T-helper 17 cell (primary cell): ENCODE measurements at regions not wholly inside any gene's neighbourhood (a gene's known extent, or its start where the extent isn't known, plus 50 kb on each side); places are given as distances from the start of the nearest gene placed in this dataset.
"Not testable (repeated sequence)": the region's sequence is repeated elsewhere in the genome, so short reads cannot be mapped to it uniquely, and the experiment has no call there.

Experiments used
- ATAC-seq: fragments of 150-1000 bp; cut with Tn5 transposase; 2 replicates; pipeline ENCODE4 v1.10.0; 2021; ENCODE audit warnings: mild to moderate bottlenecking, moderate library complexity
- DNase-seq, 3 donors: peaks; one replicate each; pipeline versions ENCODE4 v3.0.0 to v3.0.0-alpha.2; 2020 to 2021
- H3K9me3 ChIP-seq: one replicate; pipeline ENCODE4 v1.7.0; 2013; ENCODE audit warnings: low read length, mild to moderate bottlenecking; ENCODE audit not compliant: control insufficient read depth, poor library complexity, severe bottlenecking
- H3K27ac Mint-ChIP-seq: one replicate; pipeline ENCODE4 v1.8.0; 2022; ENCODE audit warnings: mild to moderate bottlenecking, moderate library complexity, mixed read lengths
- H3K27me3 Mint-ChIP-seq: one replicate; pipeline ENCODE4 v1.8.0; 2022; ENCODE audit warnings: mixed read lengths
- H3K36me3 Mint-ChIP-seq: one replicate; pipeline ENCODE4 v1.8.0; 2022; ENCODE audit warnings: low read depth, mixed read lengths
- H3K4me1 Mint-ChIP-seq: one replicate; pipeline ENCODE4 v1.8.0; 2022; ENCODE audit warnings: mild to moderate bottlenecking, mixed read lengths
- H3K4me3 Mint-ChIP-seq: one replicate; pipeline ENCODE4 v1.8.0; 2022; ENCODE audit warnings: mild to moderate bottlenecking, moderate library complexity, mixed read lengths

DNA sequence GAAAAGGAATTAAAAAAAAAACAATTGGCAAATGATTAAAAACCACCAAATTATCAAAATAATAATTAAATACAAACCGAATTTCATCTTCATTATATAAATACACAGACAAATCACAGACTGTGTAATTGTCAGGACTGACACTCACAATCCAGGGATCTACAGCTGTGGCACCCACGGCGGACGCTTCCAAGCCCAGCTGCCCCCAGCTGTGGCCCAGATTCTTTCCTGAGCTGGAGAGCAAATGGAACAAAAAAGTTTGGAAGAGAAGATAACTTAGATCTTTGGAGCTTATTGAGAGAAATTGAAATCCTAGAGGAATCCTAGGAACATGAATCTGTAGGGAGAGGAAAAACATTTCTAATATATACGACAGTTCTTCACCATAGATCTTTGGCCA is 316.1 kb downstream of the OTUD1 start:
- H3K9me3 ChIP-seq: no peaks in the 10 kb centered on the region
- Mint-ChIP-seq H3K4me1 (no peaks in the 10 kb centered on the region), H3K27ac (no peak overlapping the region), H3K27me3 (peaks cover 15% of the 10 kb centered on the region), H3K4me3 (no peak overlapping the region), H3K36me3 (no peaks in the 10 kb centered on the region)
- ATAC-seq (no peak), DNase-seq (no peak)

DNA sequence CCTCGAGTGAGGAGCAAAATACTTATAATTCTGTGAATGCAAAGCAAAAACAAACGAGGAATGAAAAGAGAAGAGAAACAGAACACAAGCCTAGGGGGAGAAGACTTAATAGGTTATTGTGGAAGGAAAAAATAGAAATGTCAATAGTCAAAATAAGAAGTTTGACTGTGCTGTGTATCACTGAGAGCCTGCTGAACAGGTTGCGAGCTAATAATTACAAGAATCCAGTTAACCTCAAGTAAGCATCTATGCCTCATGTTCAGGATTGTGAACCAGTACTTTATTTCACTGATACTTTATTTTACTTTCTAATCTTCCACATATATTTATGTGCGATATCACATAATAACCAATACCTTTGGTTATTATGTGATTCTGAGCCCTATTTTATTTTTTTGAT is 316.7 kb downstream of the OTUD1 start:
- Mint-ChIP-seq H3K27me3 (peaks cover 20% of the 10 kb centered on the region), H3K27ac (no peak overlapping the region), H3K4me1 (no peaks in the 10 kb centered on the region), H3K36me3 (no peaks in the 10 kb centered on the region), H3K4me3 (no peak overlapping the region)
- H3K9me3 ChIP-seq: no peaks in the 10 kb centered on the region
- ATAC-seq (no peak), DNase-seq (no peak)

DNA sequence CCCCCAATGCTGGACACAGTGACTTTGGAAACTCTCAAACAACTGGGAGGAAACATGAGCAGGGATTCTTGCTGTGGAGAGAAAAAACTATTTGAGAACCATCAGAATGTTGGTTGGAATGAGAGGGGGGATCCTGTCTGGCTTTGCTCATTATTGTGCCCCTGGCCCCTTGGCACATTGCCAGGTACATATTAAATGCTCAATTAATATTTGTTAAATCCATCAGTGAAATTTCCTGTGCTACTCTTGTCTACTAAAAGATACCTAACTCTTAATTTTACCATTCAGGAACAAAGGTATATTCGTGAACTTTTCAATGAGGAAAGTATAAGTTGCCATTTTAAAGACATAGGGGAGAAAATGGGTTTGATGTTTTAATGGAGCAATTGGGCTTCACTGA is 329.4 kb downstream of the OTUD1 start:
- no peak overlapping the region for H3K27ac Mint-ChIP-seq
- no peaks in the 10 kb centered on the region for H3K9me3 ChIP-seq
- DNase-seq (no peak), ATAC-seq (no peak)
- no peak overlapping the region for H3K4me3 Mint-ChIP-seq
- no peaks in the 10 kb centered on the region for H3K4me1 Mint-ChIP-seq
- H3K36me3 Mint-ChIP-seq: no peaks in the 10 kb centered on the region
- H3K27me3 Mint-ChIP-seq: no peaks in the 10 kb centered on the region

- Mint-ChIP-seq H3K36me3 (no peaks in the 10 kb centered on the region), H3K4me1 (no peaks in the 10 kb centered on the region), H3K27ac (no peak overlapping the region), H3K27me3 (no peaks in the 10 kb centered on the region), H3K4me3 (no peak overlapping the region)
- ATAC-seq: no peak
- no peak for DNase-seq
- no peaks in the 10 kb centered on the region for H3K9me3 ChIP-seq
These were observed 338.3 kb downstream of the OTUD1 start for GRCh38 chr10:23777153-23777552.

- no peak for ATAC-seq
- H3K4me3 Mint-ChIP-seq: no peak overlapping the region
- H3K9me3 ChIP-seq: no peaks in the 10 kb centered on the region
- no peaks in the 10 kb centered on the region for H3K36me3 Mint-ChIP-seq
- no peaks in the 10 kb centered on the region for H3K4me1 Mint-ChIP-seq
- DNase-seq: no peak
- H3K27ac Mint-ChIP-seq: no peak overlapping the region
- peaks cover under 1% of the 10 kb centered on the region for H3K27me3 Mint-ChIP-seq
These were observed 340.4 kb downstream of the OTUD1 start for GRCh38 chr10:23779301-23779700.

DNA sequence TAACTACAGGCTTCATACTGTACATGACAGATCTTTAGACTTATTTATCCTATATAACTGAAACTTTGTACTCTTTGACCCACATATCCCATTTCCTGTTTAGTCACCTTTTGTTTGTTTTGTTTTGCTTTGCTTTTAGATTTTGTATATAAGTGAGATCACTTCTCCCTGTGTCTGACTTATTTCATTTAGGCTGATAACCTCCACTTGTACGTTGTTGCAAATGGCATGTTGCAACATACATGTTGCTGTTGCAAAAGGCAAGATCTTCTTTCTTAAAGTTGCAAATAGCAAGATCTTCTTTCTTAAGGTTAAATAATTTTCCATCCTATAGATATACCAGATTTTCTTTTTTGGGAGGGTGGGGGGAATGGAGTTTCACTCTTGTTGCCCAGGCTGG is 341.5 kb downstream of the OTUD1 start:
- H3K27me3 Mint-ChIP-seq: peaks cover 11% of the 10 kb centered on the region

DNA sequence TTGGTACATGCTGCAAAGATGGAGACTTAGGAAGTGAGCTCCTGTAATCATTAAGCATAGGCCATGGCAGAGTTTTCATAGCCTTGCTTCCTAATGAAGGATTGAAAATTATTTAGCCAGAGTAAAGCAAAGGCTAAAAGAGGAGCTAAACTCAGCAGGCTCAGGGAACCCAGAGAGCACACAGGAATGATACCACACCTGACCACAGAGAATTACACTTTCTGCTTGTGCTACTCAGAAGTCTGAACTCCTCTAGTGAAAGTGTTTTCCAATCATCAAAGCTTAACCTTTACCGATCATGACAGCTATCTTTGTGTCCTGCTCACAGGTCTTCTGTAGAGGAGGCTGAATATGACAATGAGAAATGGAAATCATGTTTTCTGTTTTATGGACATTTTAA is 347.7 kb downstream of the OTUD1 start:
- H3K27me3 Mint-ChIP-seq: peaks cover 12% of the 10 kb centered on the region
- ATAC-seq: no peak
- H3K9me3 ChIP-seq: no peaks in the 10 kb centered on the region
- no peaks in the 10 kb centered on the region for H3K36me3 Mint-ChIP-seq
- H3K4me3 Mint-ChIP-seq: no peak overlapping the region
- no peaks in the 10 kb centered on the region for H3K4me1 Mint-ChIP-seq
- H3K27ac Mint-ChIP-seq: no peak overlapping the region
- DNase-seq: no peak

More for the DNA sequence above, 341.5 kb downstream of the OTUD1 start:
- H3K9me3 ChIP-seq: no peaks in the 10 kb centered on the region
- H3K4me1 Mint-ChIP-seq: no peaks in the 10 kb centered on the region
- ATAC-seq (no peak), DNase-seq (no peak)
- no peak overlapping the region for H3K27ac Mint-ChIP-seq
- H3K4me3 Mint-ChIP-seq: no peak overlapping the region
- no peaks in the 10 kb centered on the region for H3K36me3 Mint-ChIP-seq

GRCh38 chr10:23793577-23793976 is 354.7 kb downstream of the OTUD1 start:
- no peak for ATAC-seq
- no peaks in the 10 kb centered on the region for H3K9me3 ChIP-seq
- Mint-ChIP-seq H3K4me1 (no peaks in the 10 kb centered on the region), H3K27me3 (no peaks in the 10 kb centered on the region), H3K4me3 (no peak overlapping the region), H3K27ac (no peak overlapping the region), H3K36me3 (no peaks in the 10 kb centered on the region)
- DNase-seq: no peak

DNA sequence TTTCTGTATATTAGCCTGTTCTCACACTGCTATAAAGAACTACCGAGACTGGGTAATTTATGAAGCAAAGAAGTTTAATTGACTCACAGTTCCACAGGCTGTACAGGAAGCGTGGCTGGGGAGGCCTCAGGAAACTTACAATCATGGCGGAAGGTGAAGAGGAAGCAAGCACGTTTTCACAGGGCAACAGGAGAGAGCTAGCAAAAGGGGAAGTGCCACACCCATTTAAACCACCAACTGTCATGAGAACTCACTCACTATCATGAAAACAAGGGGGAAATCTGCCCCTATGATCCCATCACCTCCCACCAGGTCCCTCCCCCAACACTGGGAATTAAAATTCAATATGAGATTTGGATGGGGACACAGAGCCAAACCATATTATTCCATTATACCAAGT is 358.6 kb downstream of the OTUD1 start:
- not testable (repeated sequence) for H3K27ac Mint-ChIP-seq, H3K27me3 Mint-ChIP-seq, H3K9me3 ChIP-seq, H3K36me3 Mint-ChIP-seq, DNase-seq, ATAC-seq, H3K4me1 Mint-ChIP-seq, H3K4me3 Mint-ChIP-seq

DNA sequence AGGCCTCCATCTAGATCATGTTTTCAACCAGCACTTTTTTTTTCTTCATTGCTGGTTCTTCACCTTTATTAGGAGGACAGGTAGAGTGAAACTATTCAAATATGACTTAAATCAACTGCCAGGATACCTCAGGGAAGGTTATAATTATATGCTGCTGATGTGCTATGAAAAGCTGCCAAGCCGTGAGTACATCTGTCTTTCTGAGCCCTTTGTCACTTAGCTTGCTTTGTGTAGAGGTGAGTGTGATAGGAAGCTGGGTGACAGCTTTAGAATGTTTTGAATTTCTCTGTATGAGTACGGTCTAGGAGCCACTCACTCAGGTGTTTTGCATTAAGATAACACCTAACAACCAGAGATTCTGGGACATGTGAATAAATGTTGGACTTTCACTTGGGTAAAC is 365.2 kb downstream of the OTUD1 start:
- no peak overlapping the region for H3K4me3 Mint-ChIP-seq
- no peaks in the 10 kb centered on the region for H3K27me3 Mint-ChIP-seq
- H3K4me1 Mint-ChIP-seq: no peaks in the 10 kb centered on the region
- no peak overlapping the region for H3K27ac Mint-ChIP-seq
- ATAC-seq (no peak), DNase-seq (no peak)
- no peaks in the 10 kb centered on the region for H3K9me3 ChIP-seq
- H3K36me3 Mint-ChIP-seq: no peaks in the 10 kb centered on the region

DNA sequence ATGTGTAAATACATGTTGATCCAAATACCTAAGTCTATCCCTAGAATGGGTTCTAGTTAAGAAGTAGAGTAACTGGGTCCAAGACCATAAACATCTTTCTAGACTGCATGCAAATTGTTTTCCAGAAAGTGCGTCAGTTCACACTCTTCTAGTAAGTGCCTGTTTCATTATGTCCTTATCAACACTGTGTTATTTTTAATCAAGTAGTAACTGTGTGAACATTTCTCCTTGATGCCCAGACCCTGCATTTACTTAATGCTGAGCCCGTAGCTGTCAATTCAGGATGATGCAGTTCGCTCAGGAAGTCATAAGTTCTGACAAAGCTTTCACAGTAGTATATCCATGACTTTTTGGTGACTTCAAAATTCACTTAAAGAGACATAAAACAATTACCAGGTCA is 374.8 kb downstream of the OTUD1 start:
- Mint-ChIP-seq H3K4me3 (no peak overlapping the region), H3K36me3 (no peaks in the 10 kb centered on the region), H3K27ac (no peak overlapping the region), H3K27me3 (peaks cover 4% of the 10 kb centered on the region), H3K4me1 (no peaks in the 10 kb centered on the region)
- DNase-seq (no peak), ATAC-seq (no peak)
- H3K9me3 ChIP-seq: no peaks in the 10 kb centered on the region

DNA sequence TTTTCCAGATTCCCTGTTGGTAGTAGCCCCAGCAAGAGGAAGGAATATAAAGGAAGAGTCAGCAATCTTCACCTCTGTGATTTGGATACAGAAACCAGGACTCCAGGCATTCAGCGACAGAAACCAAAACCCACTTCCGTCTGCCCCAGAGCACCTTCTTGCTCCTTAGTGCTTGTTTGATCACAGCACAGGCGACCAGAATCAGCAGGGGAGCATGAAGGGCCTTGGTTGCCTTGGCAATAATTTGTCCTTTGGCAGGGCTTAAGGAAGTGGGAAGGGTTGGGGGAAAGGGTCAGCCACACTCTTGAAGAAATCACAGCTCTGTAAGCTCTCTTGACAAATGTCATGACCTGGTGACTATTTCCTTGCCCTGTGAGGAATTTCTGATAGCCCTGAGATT is 379.6 kb downstream of the OTUD1 start:
- H3K36me3 Mint-ChIP-seq: no peaks in the 10 kb centered on the region

GRCh38 chr10:23820792-23821191 is 381.9 kb downstream of the OTUD1 start:
- Mint-ChIP-seq H3K27me3 (peaks cover 4% of the 10 kb centered on the region), H3K4me1 (no peaks in the 10 kb centered on the region), H3K4me3 (no peak overlapping the region), H3K36me3 (no peaks in the 10 kb centered on the region), H3K27ac (no peak overlapping the region)
- no peaks in the 10 kb centered on the region for H3K9me3 ChIP-seq
- DNase-seq (no peak), ATAC-seq (no peak)

More for the DNA sequence above, 379.6 kb downstream of the OTUD1 start:
- ATAC-seq (no peak), DNase-seq (no peak)
- H3K27ac Mint-ChIP-seq: no peak overlapping the region
- no peaks in the 10 kb centered on the region for H3K4me1 Mint-ChIP-seq
- H3K9me3 ChIP-seq: no peaks in the 10 kb centered on the region
- H3K4me3 Mint-ChIP-seq: no peak overlapping the region
- H3K27me3 Mint-ChIP-seq: peaks cover 4% of the 10 kb centered on the region

- ATAC-seq (no peak), DNase-seq (no peak)
- Mint-ChIP-seq H3K27ac (no peak overlapping the region), H3K36me3 (no peaks in the 10 kb centered on the region), H3K4me3 (no peak overlapping the region), H3K4me1 (no peaks in the 10 kb centered on the region), H3K27me3 (no peaks in the 10 kb centered on the region)
- no peaks in the 10 kb centered on the region for H3K9me3 ChIP-seq
These were observed 384.1 kb upstream of the KIAA1217 start for GRCh38 chr10:23824822-23825221.

DNA sequence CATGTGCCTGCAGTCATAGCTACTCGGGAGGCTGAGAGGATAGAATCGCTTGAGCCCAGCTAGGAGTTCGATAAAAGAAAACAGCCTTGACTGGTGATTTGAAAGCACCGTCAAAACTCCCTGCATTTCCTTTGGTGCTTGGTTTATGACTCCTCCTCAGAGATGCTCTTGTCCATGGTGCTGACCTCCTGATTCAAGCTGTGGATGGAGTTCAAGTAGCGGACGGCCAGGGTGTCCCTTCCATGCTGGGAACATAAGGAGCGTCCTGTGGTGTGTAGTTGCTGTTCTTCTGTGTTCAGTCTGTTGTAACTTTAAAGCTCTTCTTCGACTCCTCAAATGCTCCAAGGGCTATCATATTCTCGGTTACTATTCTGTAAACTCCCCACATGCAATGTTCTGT is 382.5 kb upstream of the KIAA1217 start:
- DNase-seq (no peak), ATAC-seq (no peak)
- no peaks in the 10 kb centered on the region for H3K9me3 ChIP-seq
- Mint-ChIP-seq H3K27ac (no peak overlapping the region), H3K4me3 (no peak overlapping the region), H3K36me3 (no peaks in the 10 kb centered on the region), H3K27me3 (no peaks in the 10 kb centered on the region), H3K4me1 (no peaks in the 10 kb centered on the region)
